NCI-H226 (cell line): ENCODE measurements at regions not wholly inside any gene's neighbourhood (a gene's known extent, or its start where the extent isn't known, plus 50 kb on each side); places are given as distances from the start of the nearest gene placed in this dataset.
"Not testable (repeated sequence)": the region's sequence is repeated elsewhere in the genome, so short reads cannot be mapped to it uniquely, and the experiment has no call there.

ENCODE experiments used
- DNase-seq: peaks from one replicate; pipeline ENCODE4 v3.0.0-alpha.2; 2015

GRCh38 chr2:22175003-22175402 is 1051.2 kb downstream of the TDRD15 start:
- no peak for DNase-seq

GRCh38 chr2:22185251-22185650 is 1061.5 kb downstream of the TDRD15 start:
- DNase-seq, result no peak

GRCh38 chr2:22186261-22186828 is 1062.6 kb downstream of the TDRD15 start:
- not testable (repeated sequence) for DNase-seq

- DNase-seq, result no peak
Measured at GRCh38 chr2:22189893-22190480, 1066.2 kb downstream of the TDRD15 start.

- DNase-seq, result no peak
Measured at GRCh38 chr2:22194218-22194617, 1070.5 kb downstream of the TDRD15 start.

- no peak for DNase-seq
Measured at GRCh38 chr2:22196806-22197205, 1073.0 kb downstream of the TDRD15 start.

GRCh38 chr2:22198381-22199283 is 1074.9 kb downstream of the TDRD15 start:
- DNase-seq, result no peak

GRCh38 chr2:22199994-22200393 is 1076.2 kb downstream of the TDRD15 start:
- no peak for DNase-seq

GRCh38 chr2:22209545-22209944 is 1085.8 kb downstream of the TDRD15 start:
- no peak for DNase-seq

GRCh38 chr2:22213237-22213636 is 1089.5 kb downstream of the TDRD15 start:
- DNase-seq, result no peak

- no peak for DNase-seq
Measured at GRCh38 chr2:22215517-22215916, 1091.7 kb downstream of the TDRD15 start.

GRCh38 chr2:22217881-22218280 is 1094.1 kb downstream of the TDRD15 start:
- DNase-seq, result no peak

- no peak for DNase-seq
Measured at GRCh38 chr2:22221006-22221405, 1097.2 kb downstream of the TDRD15 start.

GRCh38 chr2:22238967-22239366 is 1115.2 kb downstream of the TDRD15 start:
- DNase-seq, result no peak

- no peak for DNase-seq
Measured at GRCh38 chr2:22247466-22247865, 1123.7 kb downstream of the TDRD15 start.

GRCh38 chr2:22248851-22249250 is 1125.1 kb downstream of the TDRD15 start:
- DNase-seq, result no peak

GRCh38 chr2:22253171-22253570 is 1129.4 kb downstream of the TDRD15 start:
- DNase-seq, result no peak

- DNase-seq, result no peak
Measured at GRCh38 chr2:22261165-22261564, 1123.8 kb upstream of the KLHL29 start.

- DNase-seq, result no peak
Measured at GRCh38 chr2:22270341-22270740, 1114.6 kb upstream of the KLHL29 start.

GRCh38 chr2:22273853-22274252 is 1111.1 kb upstream of the KLHL29 start:
- DNase-seq, result no peak

GRCh38 chr2:22274661-22275060 is 1110.3 kb upstream of the KLHL29 start:
- DNase-seq, result no peak

GRCh38 chr2:22276696-22277095 is 1108.3 kb upstream of the KLHL29 start:
- DNase-seq, result no peak

- DNase-seq, result no peak
Measured at GRCh38 chr2:22279541-22279940, 1105.4 kb upstream of the KLHL29 start.

- DNase-seq, result peak; percentile 66
Measured at GRCh38 chr2:22281033-22281432, 1103.9 kb upstream of the KLHL29 start.
